HFFc6 (cell line): ENCODE measurements at regions not wholly inside any gene's neighbourhood (a gene's known extent, or its start where the extent isn't known, plus 50 kb on each side); places are given as distances from the start of the nearest gene placed in this dataset.

Experiments
- DNase-seq: peaks from one replicate; pipeline ENCODE4 v3.0.0-alpha.2; 2018
- H3K27ac Mint-ChIP-seq: 2 replicates; pipeline ENCODE4 v1.8.0; 2020; ENCODE audit warnings: mild to moderate bottlenecking, mixed read lengths
- H3K27me3 Mint-ChIP-seq: 2 replicates; pipeline ENCODE4 v1.8.0; 2021; ENCODE audit warnings: mild to moderate bottlenecking, moderate library complexity, mixed read lengths; ENCODE audit not compliant: insufficient read depth
- H3K36me3 Mint-ChIP-seq: 2 replicates; pipeline ENCODE4 v1.8.0; 2021; ENCODE audit warnings: low read depth, mixed read lengths
- H3K4me1 Mint-ChIP-seq: 2 replicates; pipeline ENCODE4 v1.8.0; 2020; ENCODE audit warnings: low read depth, mixed read lengths
- H3K4me3 Mint-ChIP-seq: 2 replicates; pipeline ENCODE4 v1.8.0; 2020; ENCODE audit warnings: mild to moderate bottlenecking, moderate library complexity, mixed read lengths
- H3K9me3 Mint-ChIP-seq: 2 replicates; pipeline ENCODE4 v1.8.0; 2020; ENCODE audit warnings: mild to moderate bottlenecking, mixed read lengths
- TF ChIP-seq, protein P1 (sequence below): fragments of 200-600 bp; sonication (generic); IDR thresholded peaks from 2 replicates; pipeline ENCODE4 v1.5.0; 2021; ENCODE audit warnings: antibody characterized with exemption, mild to moderate bottlenecking

DNA sequence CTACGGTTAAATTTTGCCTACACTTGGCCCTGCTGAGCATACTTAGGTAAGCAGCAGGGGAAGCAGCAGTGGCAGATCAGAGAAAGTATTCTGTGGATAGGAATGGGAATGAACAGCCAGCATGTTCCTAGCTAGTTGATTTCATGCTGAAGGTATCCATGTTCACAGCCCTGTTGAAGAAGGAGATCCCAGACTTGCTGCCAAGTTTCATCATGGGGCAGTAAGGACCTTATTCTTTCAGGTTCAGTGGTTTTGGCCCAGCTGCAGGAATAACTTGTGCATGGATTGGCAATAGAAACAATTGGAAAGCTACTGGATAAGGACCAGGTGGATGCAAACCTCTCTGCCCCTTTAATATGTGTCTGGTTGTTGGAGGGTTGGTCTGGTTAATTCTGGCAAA, 98.2 kb upstream of the TMEM178A start:
- no peak overlapping the region for H3K4me3 Mint-ChIP-seq
- peaks cover 27% of the 10 kb centered on the region for H3K9me3 Mint-ChIP-seq
- H3K36me3 Mint-ChIP-seq, result peaks cover 19% of the 10 kb centered on the region
- H3K27me3 Mint-ChIP-seq, result no peaks in the 10 kb centered on the region
- no peak for DNase-seq
- peaks cover 45% of the 10 kb centered on the region for H3K4me1 Mint-ChIP-seq
- no peak overlapping the region; the same call in 1 of the 2 replicates for H3K27ac Mint-ChIP-seq
- TF ChIP-seq, protein P1, sequence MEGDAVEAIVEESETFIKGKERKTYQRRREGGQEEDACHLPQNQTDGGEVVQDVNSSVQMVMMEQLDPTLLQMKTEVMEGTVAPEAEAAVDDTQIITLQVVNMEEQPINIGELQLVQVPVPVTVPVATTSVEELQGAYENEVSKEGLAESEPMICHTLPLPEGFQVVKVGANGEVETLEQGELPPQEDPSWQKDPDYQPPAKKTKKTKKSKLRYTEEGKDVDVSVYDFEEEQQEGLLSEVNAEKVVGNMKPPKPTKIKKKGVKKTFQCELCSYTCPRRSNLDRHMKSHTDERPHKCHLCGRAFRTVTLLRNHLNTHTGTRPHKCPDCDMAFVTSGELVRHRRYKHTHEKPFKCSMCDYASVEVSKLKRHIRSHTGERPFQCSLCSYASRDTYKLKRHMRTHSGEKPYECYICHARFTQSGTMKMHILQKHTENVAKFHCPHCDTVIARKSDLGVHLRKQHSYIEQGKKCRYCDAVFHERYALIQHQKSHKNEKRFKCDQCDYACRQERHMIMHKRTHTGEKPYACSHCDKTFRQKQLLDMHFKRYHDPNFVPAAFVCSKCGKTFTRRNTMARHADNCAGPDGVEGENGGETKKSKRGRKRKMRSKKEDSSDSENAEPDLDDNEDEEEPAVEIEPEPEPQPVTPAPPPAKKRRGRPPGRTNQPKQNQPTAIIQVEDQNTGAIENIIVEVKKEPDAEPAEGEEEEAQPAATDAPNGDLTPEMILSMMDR, result no peak

DNA sequence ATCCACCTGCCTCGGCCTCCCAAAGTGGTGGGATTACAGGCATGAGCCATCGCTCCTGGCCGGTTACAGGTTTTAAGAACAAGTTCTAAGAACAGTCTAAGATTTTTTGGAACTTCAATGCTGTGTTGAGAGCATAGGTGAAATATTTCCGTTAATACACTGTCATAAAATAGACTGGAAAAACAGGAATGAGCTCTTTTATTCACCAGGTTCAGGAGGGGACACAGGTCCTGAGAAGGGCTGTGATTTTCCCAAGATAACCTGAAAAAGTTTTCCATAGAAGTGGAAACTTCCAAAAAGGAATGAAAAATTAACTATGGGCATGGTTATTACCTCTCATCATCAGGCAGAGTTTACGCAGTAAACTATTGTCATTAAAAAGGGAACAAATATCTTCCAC, 97.6 kb upstream of the TMEM178A start:
- peaks cover 45% of the 10 kb centered on the region for H3K4me1 Mint-ChIP-seq
- H3K9me3 Mint-ChIP-seq, result peaks cover 21% of the 10 kb centered on the region
- H3K27me3 Mint-ChIP-seq, result no peaks in the 10 kb centered on the region
- DNase-seq, result no peak
- peak overlapping the region; percentile 51 for H3K4me3 Mint-ChIP-seq
- TF ChIP-seq, protein P1, result no peak
- H3K36me3 Mint-ChIP-seq, result peaks cover 13% of the 10 kb centered on the region
- H3K27ac Mint-ChIP-seq, result peak overlapping the region; percentile 82

DNA sequence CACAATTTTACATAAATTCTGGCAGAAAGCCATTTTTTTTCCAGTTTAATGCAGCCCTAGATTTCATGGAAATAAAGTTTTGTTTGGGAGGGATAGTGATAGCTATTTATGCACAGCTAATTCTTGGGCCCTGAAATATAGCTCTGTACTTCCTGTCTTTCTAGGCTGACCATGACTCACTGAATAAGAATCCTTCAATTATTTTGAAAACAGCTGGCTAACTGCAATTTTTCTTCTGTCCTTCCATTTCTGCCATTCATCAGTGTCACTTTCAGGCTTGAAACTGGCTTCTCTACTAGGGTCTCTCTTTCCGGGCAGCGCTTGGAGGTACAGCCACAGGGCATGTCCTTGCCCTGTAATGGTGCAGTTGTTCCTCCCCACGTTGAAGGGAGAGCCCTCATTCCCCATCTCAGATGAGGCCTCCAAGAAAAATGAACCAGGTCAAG, 97.1 kb upstream of the TMEM178A start:
- Mint-ChIP-seq H3K9me3 (peaks cover 17% of the 10 kb centered on the region), H3K27ac (peak overlapping the region; percentile 82), H3K27me3 (no peaks in the 10 kb centered on the region), H3K4me1 (peaks cover 45% of the 10 kb centered on the region), H3K36me3 (peaks cover 9% of the 10 kb centered on the region), H3K4me3 (peak overlapping the region; percentile 51)
- TF ChIP-seq, protein P1, result no peak
- peak; percentile 71 for DNase-seq

DNA sequence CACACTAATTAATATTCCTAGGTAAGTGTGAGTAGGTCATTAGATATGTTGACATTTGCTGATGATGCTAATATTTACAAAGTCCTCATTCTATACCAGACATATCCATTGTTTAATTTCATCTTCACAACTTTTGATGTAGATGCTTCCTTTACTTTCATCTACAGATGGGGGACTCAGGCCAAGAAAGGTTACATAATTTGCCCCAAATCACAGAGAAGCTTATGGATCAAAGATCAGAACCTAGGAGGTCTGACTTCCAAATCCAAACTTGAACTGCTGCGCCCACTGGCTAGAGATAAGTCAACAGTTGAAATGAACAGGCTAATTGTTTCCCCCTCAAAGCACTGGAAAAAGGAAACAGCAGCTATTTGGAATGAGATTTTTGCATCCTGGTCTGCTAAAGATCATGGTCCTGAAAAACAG, 95.6 kb upstream of the TMEM178A start:
- H3K9me3 Mint-ChIP-seq, result peaks cover 2% of the 10 kb centered on the region
- TF ChIP-seq, protein P1, result no peak
- H3K27me3 Mint-ChIP-seq, result no peaks in the 10 kb centered on the region
- H3K36me3 Mint-ChIP-seq, result no peaks in the 10 kb centered on the region
- no peak for DNase-seq
- peaks cover 45% of the 10 kb centered on the region for H3K4me1 Mint-ChIP-seq
- no peak overlapping the region for H3K4me3 Mint-ChIP-seq
- H3K27ac Mint-ChIP-seq, result no peak overlapping the region

DNA sequence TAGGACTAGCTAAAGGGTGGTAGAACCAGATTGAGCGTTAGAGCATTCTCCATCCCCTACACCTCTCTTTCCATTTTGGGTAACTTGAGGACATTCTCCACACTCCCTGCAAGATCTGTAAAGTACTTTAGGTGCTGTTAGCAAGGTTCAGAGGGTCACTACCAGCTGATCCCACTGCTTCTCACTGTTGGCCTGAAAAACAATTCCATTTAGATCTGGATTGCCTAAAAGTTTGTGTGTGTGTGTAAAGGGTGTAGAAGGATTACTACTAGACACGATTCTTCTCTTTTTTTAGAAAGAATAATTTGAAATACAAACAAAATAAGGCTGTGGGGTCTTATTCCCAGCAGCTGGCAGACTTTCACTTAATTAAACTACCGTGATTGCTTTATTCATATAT, 95.1 kb upstream of the TMEM178A start:
- TF ChIP-seq, protein P1, result no peak
- Mint-ChIP-seq H3K4me3 (no peak overlapping the region), H3K36me3 (no peaks in the 10 kb centered on the region), H3K27ac (no peak overlapping the region), H3K4me1 (peaks cover 45% of the 10 kb centered on the region), H3K9me3 (no peaks in the 10 kb centered on the region), H3K27me3 (no peaks in the 10 kb centered on the region)
- no peak for DNase-seq
